A549 (cell line): ENCODE measurements at regions not wholly inside any gene's neighbourhood (a gene's known extent, or its start where the extent isn't known, plus 50 kb on each side); places are given as distances from the start of the nearest gene placed in this dataset.

ENCODE experiments used
- ATAC-seq, 2 experiments: fragments of 200-7000 bp in 1 of 2; fragments of >200 bp in 1 of 2; cut with Nextera tagmentation in 1 of 2; cut with Tn5 transposase in 1 of 2; 3 replicates each; pipeline versions ENCODE4 v1.8.0 to v1.9.1; 2018 to 2020; ENCODE audit warnings: mild to moderate bottlenecking in 1 of 2, moderate library complexity in 1 of 2
- CTCF ChIA-PET: fragments of 300-600 bp; sonication (Branson Sonifier 250); formaldehyde crosslinking; extraction: SDS; loops from one replicate; lab custom pipeline; 2021; ENCODE audit warnings: antibody characterized with exemption, inconsistent platforms; lab: Yijun Ruan, JAX
- POLR2A ChIA-PET: fragments of 350-600 bp; formaldehyde crosslinking; extraction: SDS; loops from one replicate; lab custom pipeline; 2021; ENCODE audit warnings: antibody characterized with exemption, inconsistent platforms; lab: Yijun Ruan, JAX
- DNase-seq, 2 experiments: peaks; one replicate each; pipeline versions ENCODE4 v3.0.0 to v3.0.0-alpha.2; 2011 to 2016; ENCODE audit warnings: low read depth in 1 of 2, low spot score in 1 of 2
- FAIRE-seq: peaks from 2 replicates; lab custom pipeline; 2011; peaks lifted over from hg19 to GRCh38; lab: Jason Lieb, UNC
- H3K27ac ChIP-seq, 2 experiments: fragments of >200 bp; sonication (Bioruptor Twin); formaldehyde crosslinking; 3 replicates each; pipeline ENCODE4 v1.5.1; 2016 to 2017
- H3K4me1 ChIP-seq: fragments of >200 bp; sonication (Bioruptor Twin); formaldehyde crosslinking; 3 replicates; pipeline ENCODE4 v1.6.1; 2016
- H3K4me2 ChIP-seq: fragments of >200 bp; sonication (Bioruptor Twin); formaldehyde crosslinking; 3 replicates; pipeline ENCODE4 v1.6.1; 2016
- H3K4me3 ChIP-seq: fragments of >200 bp; sonication (Bioruptor Twin); formaldehyde crosslinking; 3 replicates; pipeline ENCODE4 v1.5.1; 2016
- H3K9me3 ChIP-seq: fragments of >200 bp; sonication (Bioruptor Twin); formaldehyde crosslinking; 3 replicates; pipeline ENCODE4 v1.6.1; 2016
- CHD2 ChIP-seq: fragments of 150-350 bp; IDR thresholded peaks from 2 replicates; pipeline ENCODE4 v1.6.1; 2014; ENCODE audit warnings: low read length; ENCODE audit not compliant: partially characterized antibody
- CTCF ChIP-seq: fragments of >200 bp; sonication (Bioruptor Twin); formaldehyde crosslinking; IDR thresholded peaks from 3 replicates; pipeline ENCODE4 v1.5.1; 2016
- EHF ChIP-seq: fragments of 250-450 bp; sonication (Bioruptor Pico); IDR thresholded peaks from 2 replicates; pipeline ENCODE4 v1.5.0; 2020; ENCODE audit warnings: mild to moderate bottlenecking
- ELK1 ChIP-seq: fragments of 150-350 bp; IDR thresholded peaks from 2 replicates; pipeline ENCODE4 v1.6.1; 2014; ENCODE audit warnings: low read depth, mild to moderate bottlenecking, low read length
- EP300 ChIP-seq, 2 experiments: fragments of >200 bp; sonication (Bioruptor Twin); formaldehyde crosslinking; IDR thresholded peaks; 2 replicates in 1 of 2; 3 replicates in 1 of 2; pipeline ENCODE4 v1.6.1; 2016 to 2017
- FOXS1 ChIP-seq: fragments of 250-450 bp; sonication (Bioruptor Pico); IDR thresholded peaks from 2 replicates; pipeline ENCODE4 v1.5.0; 2020; ENCODE audit warnings: mild to moderate bottlenecking, moderate library complexity
- GATA3 ChIP-seq: IDR thresholded peaks from 2 replicates; pipeline ENCODE4 v1.6.1; 2012; ENCODE audit warnings: borderline replicate concordance
- HDAC2 ChIP-seq: fragments of 200-600 bp; sonication (generic); IDR thresholded peaks from 2 replicates; pipeline ENCODE4 v1.6.1; 2016
- HOXA7 ChIP-seq: fragments of 250-450 bp; sonication (Bioruptor Pico); IDR thresholded peaks from 2 replicates; pipeline ENCODE4 v1.5.0; 2020; ENCODE audit warnings: mild to moderate bottlenecking, moderate library complexity
- HOXB5 ChIP-seq: fragments of 250-450 bp; sonication (Bioruptor Pico); IDR thresholded peaks from 2 replicates; pipeline ENCODE4 v1.5.0; 2020; ENCODE audit warnings: mild to moderate bottlenecking, moderate library complexity
- MYC ChIP-seq: IDR thresholded peaks from 2 replicates; pipeline ENCODE4 v1.6.1; 2012; ENCODE audit warnings: mild to moderate bottlenecking, inconsistent platforms, low read length, improper control_type of control experiment, borderline replicate concordance
- NPAS2 ChIP-seq: fragments of 250-450 bp; sonication (Bioruptor Pico); IDR thresholded peaks from 2 replicates; pipeline ENCODE4 v1.8.0; 2022; ENCODE audit warnings: mild to moderate bottlenecking, moderate library complexity, borderline replicate concordance
- PBX3 ChIP-seq: IDR thresholded peaks from 2 replicates; pipeline ENCODE4 v1.6.1; 2012
- PHF8 ChIP-seq: fragments of 200-600 bp; sonication (generic); IDR thresholded peaks from 2 replicates; pipeline ENCODE4 v1.6.1; 2016; ENCODE audit warnings: low read depth, mild to moderate bottlenecking, antibody characterized with exemption, moderate library complexity, borderline replicate concordance
- POLR2AphosphoS2 ChIP-seq: conservative IDR thresholded peaks from 2 replicates; pipeline ENCODE4 v1.6.1; 2012; ENCODE audit warnings: low read length, improper control_type of control experiment, inconsistent platforms
- RCOR1 ChIP-seq: fragments of 150-350 bp; IDR thresholded peaks from 2 replicates; pipeline ENCODE4 v1.6.1; 2014; ENCODE audit warnings: antibody characterized with exemption, low read length, low read depth
- RNF2 ChIP-seq: fragments of 200-600 bp; sonication (generic); IDR thresholded peaks from 2 replicates; pipeline ENCODE4 v1.6.1; 2016; ENCODE audit warnings: low read depth, mild to moderate bottlenecking, antibody characterized with exemption, moderate library complexity, borderline replicate concordance
- WGBS: methylation state at CpG from one replicate; pipeline ENCODE4 v1.1.6; 2017; ENCODE audit errors: missing lambda C conversion rate; 5-methylcytosine and 5-hydroxymethylcytosine counted together
- TF ChIP-seq, protein P1 (sequence below): IDR thresholded peaks from 2 replicates; pipeline ENCODE4 v1.6.1; 2012; ENCODE audit warnings: low read depth, borderline replicate concordance
- TF ChIP-seq, protein P2 (sequence below): fragments of 450-650 bp; IDR thresholded peaks from 2 replicates; pipeline ENCODE4 v1.6.1; 2014; ENCODE audit warnings: antibody characterized with exemption
- TF ChIP-seq, protein P3 (sequence below): fragments of 250-450 bp; sonication (Bioruptor Pico); IDR thresholded peaks from 2 replicates; pipeline ENCODE4 v1.5.0; 2020; ENCODE audit warnings: low read depth, mild to moderate bottlenecking, moderate library complexity
- TF ChIP-seq, protein P4 (sequence below): fragments of >200 bp; sonication (Bioruptor Twin); formaldehyde crosslinking; IDR thresholded peaks from 2 replicates; pipeline ENCODE4 v1.6.1; 2016
- TF ChIP-seq, protein P5 (sequence below): fragments of >200 bp; sonication (Bioruptor Twin); formaldehyde crosslinking; IDR thresholded peaks from 3 replicates; pipeline ENCODE4 v1.6.1; 2016

- TF ChIP-seq, protein P1, sequence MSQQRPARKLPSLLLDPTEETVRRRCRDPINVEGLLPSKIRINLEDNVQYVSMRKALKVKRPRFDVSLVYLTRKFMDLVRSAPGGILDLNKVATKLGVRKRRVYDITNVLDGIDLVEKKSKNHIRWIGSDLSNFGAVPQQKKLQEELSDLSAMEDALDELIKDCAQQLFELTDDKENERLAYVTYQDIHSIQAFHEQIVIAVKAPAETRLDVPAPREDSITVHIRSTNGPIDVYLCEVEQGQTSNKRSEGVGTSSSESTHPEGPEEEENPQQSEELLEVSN, result no peak
- TF ChIP-seq, protein P2, sequence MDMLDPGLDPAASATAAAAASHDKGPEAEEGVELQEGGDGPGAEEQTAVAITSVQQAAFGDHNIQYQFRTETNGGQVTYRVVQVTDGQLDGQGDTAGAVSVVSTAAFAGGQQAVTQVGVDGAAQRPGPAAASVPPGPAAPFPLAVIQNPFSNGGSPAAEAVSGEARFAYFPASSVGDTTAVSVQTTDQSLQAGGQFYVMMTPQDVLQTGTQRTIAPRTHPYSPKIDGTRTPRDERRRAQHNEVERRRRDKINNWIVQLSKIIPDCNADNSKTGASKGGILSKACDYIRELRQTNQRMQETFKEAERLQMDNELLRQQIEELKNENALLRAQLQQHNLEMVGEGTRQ, result no peak
Measured at GRCh38 chr21:29243188-29243587, 55.5 kb upstream of the BACH1 start (continued).

DNA sequence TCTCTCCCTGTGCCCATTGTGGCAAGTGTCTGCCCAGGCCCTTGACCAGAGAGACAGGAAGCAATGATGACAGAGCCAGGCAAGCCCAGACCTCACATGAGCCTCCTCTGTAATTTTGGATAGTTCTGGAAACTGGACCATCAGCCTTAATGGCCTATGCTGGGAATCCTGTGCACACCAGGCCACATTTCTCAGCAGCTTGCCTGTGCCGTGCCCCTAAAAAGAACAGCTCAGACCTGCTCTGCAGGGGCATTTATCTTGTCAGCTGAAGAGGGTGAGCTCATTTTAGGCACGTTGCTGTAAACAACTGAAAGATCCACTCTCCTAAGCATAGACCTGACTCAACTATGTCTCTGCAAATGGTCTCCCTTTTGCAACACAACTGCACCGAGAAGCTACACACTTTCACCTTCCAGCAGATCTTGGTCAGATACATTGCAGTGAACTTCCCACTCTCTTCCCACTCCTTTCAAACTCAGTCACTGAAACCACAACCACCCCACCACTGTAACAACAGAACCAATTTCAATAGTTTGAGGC, 53.5 kb upstream of the BACH1 start:
- CTCF ChIA-PET, result interaction anchor here (1.0 kb wide), 1 partner anchor 156 kb away, joined by 3 read pairs; no protein-coding TSS in a partner anchor
- Histone ChIP-seq H3K27ac (no peak overlapping the region), H3K9me3 (no peaks in the 10 kb centered on the region), H3K4me1 (no peaks in the 10 kb centered on the region), H3K4me2 (no peak overlapping the region), H3K4me3 (no peak overlapping the region)
- no peak for FAIRE-seq
- WGBS, result 49% methylated on average over 2 of the region's 3 CpGs
- POLR2A ChIA-PET, result no interaction called here
- ATAC-seq, result no peak
- no peak for DNase-seq
- TF ChIP-seq ELK1 (no peak), PBX3 (no peak), EP300 (IDR thresholded peaks at IDR 0.05) (no peak), CHD2 (no peak), HOXB5 (CRISPR knock-in tag) (no peak)
- TF ChIP-seq, protein P3, sequence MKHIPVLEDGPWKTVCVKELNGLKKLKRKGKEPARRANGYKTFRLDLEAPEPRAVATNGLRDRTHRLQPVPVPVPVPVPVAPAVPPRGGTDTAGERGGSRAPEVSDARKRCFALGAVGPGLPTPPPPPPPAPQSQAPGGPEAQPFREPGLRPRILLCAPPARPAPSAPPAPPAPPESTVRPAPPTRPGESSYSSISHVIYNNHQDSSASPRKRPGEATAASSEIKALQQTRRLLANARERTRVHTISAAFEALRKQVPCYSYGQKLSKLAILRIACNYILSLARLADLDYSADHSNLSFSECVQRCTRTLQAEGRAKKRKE (CRISPR knock-in tag), result no peak

DNA sequence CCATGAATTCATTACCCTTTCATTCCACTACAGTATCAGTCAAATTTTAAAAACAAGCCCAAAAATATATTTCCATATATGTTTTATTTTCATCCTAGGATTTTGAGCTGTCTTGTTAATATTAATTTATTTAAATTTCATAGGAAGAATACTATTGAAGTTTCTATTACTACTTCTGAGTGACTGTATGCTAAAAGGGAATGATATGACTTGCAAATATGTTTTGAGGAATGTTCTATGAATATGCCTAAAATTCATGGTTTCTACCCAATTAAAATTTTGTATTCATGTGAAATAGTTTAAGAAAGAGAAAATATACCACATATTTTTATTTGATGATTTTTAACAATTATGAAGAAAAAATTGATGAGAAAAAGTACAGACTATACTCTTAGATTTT, 52.9 kb upstream of the BACH1 start:
- Histone ChIP-seq H3K4me2 (no peak overlapping the region), H3K9me3 (no peaks in the 10 kb centered on the region)
- POLR2A ChIA-PET, result no interaction called here
- CTCF ChIA-PET, result interaction anchor here (1.0 kb wide), 1 partner anchor 157 kb away, joined by 3 read pairs; no protein-coding TSS in a partner anchor
- TF ChIP-seq NPAS2 (CRISPR knock-in tag) (no peak), HOXA7 (no peak), CTCF (no peak), GATA3 (no peak), FOXS1 (CRISPR knock-in tag) (no peak), POLR2AphosphoS2 (no peak), RCOR1 (no peak), EHF (no peak), RNF2 (no peak), PHF8 (no peak), MYC (no peak), HDAC2 (no peak)
- TF ChIP-seq, protein P4, sequence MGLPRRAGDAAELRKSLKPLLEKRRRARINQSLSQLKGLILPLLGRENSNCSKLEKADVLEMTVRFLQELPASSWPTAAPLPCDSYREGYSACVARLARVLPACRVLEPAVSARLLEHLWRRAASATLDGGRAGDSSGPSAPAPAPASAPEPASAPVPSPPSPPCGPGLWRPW, result no peak
- TF ChIP-seq, protein P3 (CRISPR knock-in tag), result no peak
- TF ChIP-seq, protein P5, sequence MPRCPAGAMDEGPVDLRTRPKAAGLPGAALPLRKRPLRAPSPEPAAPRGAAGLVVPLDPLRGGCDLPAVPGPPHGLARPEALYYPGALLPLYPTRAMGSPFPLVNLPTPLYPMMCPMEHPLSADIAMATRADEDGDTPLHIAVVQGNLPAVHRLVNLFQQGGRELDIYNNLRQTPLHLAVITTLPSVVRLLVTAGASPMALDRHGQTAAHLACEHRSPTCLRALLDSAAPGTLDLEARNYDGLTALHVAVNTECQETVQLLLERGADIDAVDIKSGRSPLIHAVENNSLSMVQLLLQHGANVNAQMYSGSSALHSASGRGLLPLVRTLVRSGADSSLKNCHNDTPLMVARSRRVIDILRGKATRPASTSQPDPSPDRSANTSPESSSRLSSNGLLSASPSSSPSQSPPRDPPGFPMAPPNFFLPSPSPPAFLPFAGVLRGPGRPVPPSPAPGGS, result no peak
- TF ChIP-seq, all 56 proteins: peak for 0
- Histone ChIP-seq H3K4me3 (no peak overlapping the region), H3K4me1 (no peaks in the 10 kb centered on the region), H3K27ac (no peak overlapping the region)
- no peak for DNase-seq
- no peak for FAIRE-seq
- no peak for ATAC-seq
